GM12873 (cell line): ENCODE measurements at regions not wholly inside any gene's neighbourhood (a gene's known extent, or its start where the extent isn't known, plus 50 kb on each side); places are given as distances from the start of the nearest gene placed in this dataset.

Source experiments
- TF ChIP-seq, protein P1 (sequence below): IDR thresholded peaks from 2 replicates; pipeline ENCODE4 v1.5.1; 2012; ENCODE audit warnings: low read depth, mild to moderate bottlenecking, moderate library complexity, low read length, control low read depth; ENCODE audit not compliant: insufficient read depth; ENCODE audit errors: missing control alignments

DNA sequence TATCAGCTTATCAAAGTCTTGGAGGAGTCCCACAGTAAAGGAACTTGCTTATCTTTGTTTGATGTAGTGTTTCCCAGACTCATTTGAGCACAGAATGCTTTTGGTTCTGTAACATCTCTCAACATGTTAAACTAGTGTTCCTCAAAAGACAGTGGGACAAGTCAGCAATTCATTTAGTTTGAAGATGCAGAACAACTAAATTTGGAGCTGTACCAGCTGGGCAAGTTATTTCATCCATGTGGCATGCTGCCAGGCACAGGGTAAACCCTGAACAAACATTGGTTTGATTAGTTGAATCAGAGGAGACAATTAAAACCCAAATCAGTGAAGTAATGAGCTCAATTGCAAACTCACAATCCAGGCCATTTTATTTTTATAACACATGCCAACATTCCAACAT is 141.2 kb downstream of the CSNK2A3 start:
- TF ChIP-seq, protein P1, sequence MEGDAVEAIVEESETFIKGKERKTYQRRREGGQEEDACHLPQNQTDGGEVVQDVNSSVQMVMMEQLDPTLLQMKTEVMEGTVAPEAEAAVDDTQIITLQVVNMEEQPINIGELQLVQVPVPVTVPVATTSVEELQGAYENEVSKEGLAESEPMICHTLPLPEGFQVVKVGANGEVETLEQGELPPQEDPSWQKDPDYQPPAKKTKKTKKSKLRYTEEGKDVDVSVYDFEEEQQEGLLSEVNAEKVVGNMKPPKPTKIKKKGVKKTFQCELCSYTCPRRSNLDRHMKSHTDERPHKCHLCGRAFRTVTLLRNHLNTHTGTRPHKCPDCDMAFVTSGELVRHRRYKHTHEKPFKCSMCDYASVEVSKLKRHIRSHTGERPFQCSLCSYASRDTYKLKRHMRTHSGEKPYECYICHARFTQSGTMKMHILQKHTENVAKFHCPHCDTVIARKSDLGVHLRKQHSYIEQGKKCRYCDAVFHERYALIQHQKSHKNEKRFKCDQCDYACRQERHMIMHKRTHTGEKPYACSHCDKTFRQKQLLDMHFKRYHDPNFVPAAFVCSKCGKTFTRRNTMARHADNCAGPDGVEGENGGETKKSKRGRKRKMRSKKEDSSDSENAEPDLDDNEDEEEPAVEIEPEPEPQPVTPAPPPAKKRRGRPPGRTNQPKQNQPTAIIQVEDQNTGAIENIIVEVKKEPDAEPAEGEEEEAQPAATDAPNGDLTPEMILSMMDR, result no peak

DNA sequence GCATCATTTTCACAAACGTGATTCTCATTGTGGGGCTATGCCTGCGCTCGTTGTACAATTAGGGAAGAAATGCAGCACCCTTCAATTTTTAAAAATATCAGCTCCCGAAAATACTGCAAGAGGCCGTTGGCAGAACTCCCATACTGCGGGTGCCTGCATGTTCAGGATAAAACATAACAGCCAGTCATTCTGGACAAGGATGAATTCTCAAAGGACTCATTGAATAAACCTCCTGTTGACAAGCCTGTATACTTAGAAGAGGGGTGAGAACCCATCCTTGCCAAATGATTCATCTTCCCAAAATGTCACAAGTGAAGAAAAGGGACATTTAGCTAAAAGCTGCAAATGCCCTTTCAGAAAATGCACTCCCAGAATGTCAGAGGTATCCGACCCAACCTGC is 141.9 kb downstream of the CSNK2A3 start:
- TF ChIP-seq, protein P1, result no peak

DNA sequence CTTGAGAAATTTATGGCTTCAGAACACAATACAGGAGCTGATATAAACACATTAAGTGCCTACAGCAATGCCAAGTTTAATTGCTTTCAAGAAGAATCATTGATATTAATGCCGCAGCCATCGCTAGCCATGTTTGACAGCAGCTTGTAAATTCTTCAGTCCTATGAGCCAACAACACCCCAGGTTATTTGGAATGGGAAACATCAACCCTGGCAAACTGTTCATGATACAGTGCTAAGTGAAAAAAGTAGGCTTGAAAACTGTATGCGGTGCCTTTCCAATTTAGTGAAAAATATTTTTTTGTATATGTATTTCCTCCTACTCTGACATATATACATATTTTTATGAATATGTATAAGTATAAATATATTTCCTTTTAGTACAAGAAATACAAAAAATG is 142.6 kb downstream of the CSNK2A3 start:
- TF ChIP-seq, protein P1, result no peak

DNA sequence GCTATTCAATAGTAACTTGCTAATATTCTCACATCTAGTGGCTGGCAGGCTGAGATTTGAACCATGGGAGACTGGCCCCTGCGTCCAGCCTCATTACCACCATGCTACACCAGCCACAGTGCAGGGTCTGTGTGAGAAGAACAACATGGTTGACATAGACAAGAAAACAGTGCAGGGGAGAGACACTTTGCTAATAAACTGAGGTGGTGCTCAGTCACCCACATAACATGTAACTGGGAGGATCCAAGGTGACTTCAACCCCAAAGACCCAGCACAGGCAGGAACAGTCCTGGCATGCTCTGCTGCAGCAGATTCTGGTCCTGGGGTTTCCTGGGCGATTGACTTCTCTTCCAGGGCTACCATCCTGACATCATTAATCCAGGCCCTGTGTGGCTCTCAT is 143.1 kb downstream of the CSNK2A3 start:
- TF ChIP-seq, protein P1, result no peak

DNA sequence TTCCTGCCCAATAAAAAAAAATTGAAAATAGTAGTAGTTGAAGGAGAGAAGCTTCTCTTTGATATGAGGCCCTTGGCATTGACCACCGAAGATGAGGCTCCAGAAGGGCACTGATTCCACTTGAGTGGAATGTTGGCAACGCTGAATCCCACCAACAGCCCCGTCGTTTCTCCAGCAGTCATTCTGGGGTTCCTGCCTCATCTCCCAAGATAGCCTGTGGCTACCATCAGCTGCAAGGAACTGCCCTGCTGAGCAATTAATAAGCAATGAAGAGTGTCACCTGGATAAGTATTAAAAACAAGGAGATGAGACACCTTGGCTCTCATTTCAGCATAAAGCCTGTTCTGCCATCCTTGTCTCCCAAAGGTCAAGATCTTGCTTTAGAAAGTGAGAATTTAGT is 144.1 kb downstream of the CSNK2A3 start:
- TF ChIP-seq, protein P1, result no peak

DNA sequence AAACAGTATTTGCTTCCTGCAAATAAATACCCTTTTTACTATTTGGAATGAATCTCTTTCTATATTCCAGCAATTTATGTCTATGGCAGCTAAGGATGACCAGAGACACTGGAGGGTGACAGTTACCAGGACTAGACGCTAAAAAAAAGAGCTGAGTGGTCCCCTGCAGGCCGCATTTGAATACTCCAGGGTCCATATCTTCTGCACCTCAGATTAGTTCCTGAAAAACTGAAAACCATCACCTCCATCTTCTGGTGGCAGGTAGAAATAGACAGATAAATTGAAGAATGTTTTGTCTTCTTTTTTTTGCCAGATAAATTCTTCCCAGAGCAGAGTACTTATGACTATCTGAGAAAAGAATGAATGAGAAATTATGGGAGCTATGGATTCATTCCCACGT is 145.6 kb downstream of the CSNK2A3 start:
- TF ChIP-seq, protein P1, result no peak

DNA sequence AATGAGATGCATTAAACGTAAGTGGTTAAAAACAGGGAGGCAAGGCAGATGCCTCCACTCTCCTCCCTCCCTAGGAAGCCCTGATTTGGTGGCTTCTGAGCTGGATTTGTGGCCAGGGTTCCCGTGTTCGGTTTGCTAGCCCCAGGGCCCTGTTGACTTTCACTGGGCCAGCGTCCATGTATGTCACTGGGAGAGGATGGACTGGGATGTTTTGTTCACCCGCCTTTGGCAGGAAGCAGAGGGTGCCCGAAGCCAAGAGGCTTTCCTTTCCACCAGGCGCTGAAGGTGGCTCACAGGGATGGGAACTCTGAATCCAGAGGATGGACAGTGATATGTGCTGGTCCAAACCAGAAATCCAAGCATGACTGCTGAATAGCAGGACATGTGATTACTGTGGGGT is 146.6 kb downstream of the CSNK2A3 start:
- TF ChIP-seq, protein P1, result no peak
